ENCODE measurements at regions not wholly inside any gene's neighbourhood (a gene's known extent, or its start where the extent isn't known, plus 50 kb on each side); places are given as distances from the start of the nearest gene placed in this dataset.

DNA sequence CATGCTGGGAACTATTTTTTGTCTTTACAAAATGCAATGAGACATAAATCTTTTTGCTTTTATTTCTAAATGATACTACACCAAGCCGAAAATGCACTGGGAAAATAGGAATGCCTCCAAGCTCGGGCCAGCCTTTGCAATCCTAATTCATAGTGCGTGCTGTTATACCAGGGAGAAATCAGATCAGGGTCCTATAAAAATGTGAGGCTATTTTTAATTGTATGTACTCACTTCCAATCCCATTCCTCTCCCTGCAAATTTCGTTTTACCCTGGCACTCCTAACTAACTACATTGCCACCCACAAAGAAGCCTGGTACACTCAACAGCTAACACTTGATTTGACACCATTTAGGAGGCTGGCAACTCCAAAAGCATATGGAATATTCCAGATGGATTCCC, 350.6 kb upstream of the ZFP64 start:
- WGBS (ENCODE audit: low lambda C conversion rate), result 2% methylated on average over 4 of the region's 4 CpGs
- CTCF ChIA-PET (ENCODE audit: low intra/inter-chr PET ratio, low total read pairs), result no interaction called here
- no peak for FAIRE-seq
- Histone ChIP-seq H3K9ac (ENCODE audit: insufficient read depth, low read depth, low read length) (no peak overlapping the region), H3K4me2 (ENCODE audit: low read depth, low read length) (no peak overlapping the region), H3K9me3 (ENCODE audit: low read length) (peaks cover 30% of the 10 kb centered on the region; the same call in 1 of the 2 replicates), H2AFZ (ENCODE audit: low read length) (no peak overlapping the region), H3K79me2 (ENCODE audit: insufficient read depth, low read length) (no peaks in the 10 kb centered on the region), H4K20me1 (ENCODE audit: insufficient read depth, low read length) (no peaks in the 10 kb centered on the region), H3K4me3 (replicated peaks in 1 of 3; ENCODE audit: insufficient read depth in 1 of 3, low read depth in 2 of 3, low read length in 3 of 3) (no peak overlapping the region), H3K36me3 (replicated peaks in 1 of 2; ENCODE audit: control insufficient read depth in 1 of 2, insufficient read depth in 2 of 2, low read length in 2 of 2) (no peaks in the 10 kb centered on the region), H3K4me1 (ENCODE audit: insufficient read depth, low read length) (no peaks in the 10 kb centered on the region), H3K27me3 (ENCODE audit: control insufficient read depth in 1 of 2, insufficient read depth in 2 of 2, low read length in 2 of 2) (no peaks in the 10 kb centered on the region), H3K27ac (ENCODE audit: extremely low read length, insufficient read depth, low read length) (no peak overlapping the region)
- intact Hi-C loops (cut with micrococcal nuclease; ENCODE audit: unreplicated experiment), result no loop called here
- ATAC-seq, result no peak
- DNase-seq (ENCODE audit: low spot score), result no peak
- no TSS peak for BruUV-seq (replicated peaks)
- in situ Hi-C loops (cut with HindIII; ENCODE audit: extremely low pct_ligation_motif_present, low pct_unique_long_range_greater_than_20kb), result no loop called here
- POLR2A ChIA-PET, result no interaction called here
- TF ChIP-seq KMT2A (CRISPR knock-in tag; IDR thresholded peaks at IDR 0.05), result no peak
- no peak for TF ChIP-seq ARNT (IDR thresholded peaks at IDR 0.05)
- TF ChIP-seq, protein P1, sequence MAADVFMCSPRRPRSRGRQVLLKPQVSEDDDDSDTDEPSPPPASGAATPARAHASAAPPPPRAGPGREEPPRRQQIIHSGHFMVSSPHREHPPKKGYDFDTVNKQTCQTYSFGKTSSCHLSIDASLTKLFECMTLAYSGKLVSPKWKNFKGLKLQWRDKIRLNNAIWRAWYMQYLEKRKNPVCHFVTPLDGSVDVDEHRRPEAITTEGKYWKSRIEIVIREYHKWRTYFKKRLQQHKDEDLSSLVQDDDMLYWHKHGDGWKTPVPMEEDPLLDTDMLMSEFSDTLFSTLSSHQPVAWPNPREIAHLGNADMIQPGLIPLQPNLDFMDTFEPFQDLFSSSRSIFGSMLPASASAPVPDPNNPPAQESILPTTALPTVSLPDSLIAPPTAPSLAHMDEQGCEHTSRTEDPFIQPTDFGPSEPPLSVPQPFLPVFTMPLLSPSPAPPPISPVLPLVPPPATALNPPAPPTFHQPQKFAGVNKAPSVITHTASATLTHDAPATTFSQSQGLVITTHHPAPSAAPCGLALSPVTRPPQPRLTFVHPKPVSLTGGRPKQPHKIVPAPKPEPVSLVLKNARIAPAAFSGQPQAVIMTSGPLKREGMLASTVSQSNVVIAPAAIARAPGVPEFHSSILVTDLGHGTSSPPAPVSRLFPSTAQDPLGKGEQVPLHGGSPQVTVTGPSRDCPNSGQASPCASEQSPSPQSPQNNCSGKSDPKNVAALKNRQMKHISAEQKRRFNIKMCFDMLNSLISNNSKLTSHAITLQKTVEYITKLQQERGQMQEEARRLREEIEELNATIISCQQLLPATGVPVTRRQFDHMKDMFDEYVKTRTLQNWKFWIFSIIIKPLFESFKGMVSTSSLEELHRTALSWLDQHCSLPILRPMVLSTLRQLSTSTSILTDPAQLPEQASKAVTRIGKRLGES (CRISPR knock-in tag; IDR thresholded peaks at IDR 0.05; ENCODE audit: borderline replicate concordance), result no peak
- TF ChIP-seq, protein P2, sequence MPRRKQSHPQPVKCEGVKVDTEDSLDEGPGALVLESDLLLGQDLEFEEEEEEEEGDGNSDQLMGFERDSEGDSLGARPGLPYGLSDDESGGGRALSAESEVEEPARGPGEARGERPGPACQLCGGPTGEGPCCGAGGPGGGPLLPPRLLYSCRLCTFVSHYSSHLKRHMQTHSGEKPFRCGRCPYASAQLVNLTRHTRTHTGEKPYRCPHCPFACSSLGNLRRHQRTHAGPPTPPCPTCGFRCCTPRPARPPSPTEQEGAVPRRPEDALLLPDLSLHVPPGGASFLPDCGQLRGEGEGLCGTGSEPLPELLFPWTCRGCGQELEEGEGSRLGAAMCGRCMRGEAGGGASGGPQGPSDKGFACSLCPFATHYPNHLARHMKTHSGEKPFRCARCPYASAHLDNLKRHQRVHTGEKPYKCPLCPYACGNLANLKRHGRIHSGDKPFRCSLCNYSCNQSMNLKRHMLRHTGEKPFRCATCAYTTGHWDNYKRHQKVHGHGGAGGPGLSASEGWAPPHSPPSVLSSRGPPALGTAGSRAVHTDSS (CRISPR knock-in tag; conservative IDR thresholded peaks at IDR 0.05), result no peak
- no peak for TF ChIP-seq ZNF816 (CRISPR knock-in tag; IDR thresholded peaks at IDR 0.05; ENCODE audit: borderline replicate concordance)
- no peak for TF ChIP-seq HHEX (CRISPR knock-in tag; IDR thresholded peaks at IDR 0.05)
- TF ChIP-seq, protein P3, sequence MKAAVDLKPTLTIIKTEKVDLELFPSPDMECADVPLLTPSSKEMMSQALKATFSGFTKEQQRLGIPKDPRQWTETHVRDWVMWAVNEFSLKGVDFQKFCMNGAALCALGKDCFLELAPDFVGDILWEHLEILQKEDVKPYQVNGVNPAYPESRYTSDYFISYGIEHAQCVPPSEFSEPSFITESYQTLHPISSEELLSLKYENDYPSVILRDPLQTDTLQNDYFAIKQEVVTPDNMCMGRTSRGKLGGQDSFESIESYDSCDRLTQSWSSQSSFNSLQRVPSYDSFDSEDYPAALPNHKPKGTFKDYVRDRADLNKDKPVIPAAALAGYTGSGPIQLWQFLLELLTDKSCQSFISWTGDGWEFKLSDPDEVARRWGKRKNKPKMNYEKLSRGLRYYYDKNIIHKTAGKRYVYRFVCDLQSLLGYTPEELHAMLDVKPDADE (CRISPR knock-in tag; IDR thresholded peaks at IDR 0.05), result no peak
- TF ChIP-seq ZNF274 (CRISPR knock-in tag; IDR thresholded peaks at IDR 0.05), result no peak
- TF ChIP-seq, protein P4, sequence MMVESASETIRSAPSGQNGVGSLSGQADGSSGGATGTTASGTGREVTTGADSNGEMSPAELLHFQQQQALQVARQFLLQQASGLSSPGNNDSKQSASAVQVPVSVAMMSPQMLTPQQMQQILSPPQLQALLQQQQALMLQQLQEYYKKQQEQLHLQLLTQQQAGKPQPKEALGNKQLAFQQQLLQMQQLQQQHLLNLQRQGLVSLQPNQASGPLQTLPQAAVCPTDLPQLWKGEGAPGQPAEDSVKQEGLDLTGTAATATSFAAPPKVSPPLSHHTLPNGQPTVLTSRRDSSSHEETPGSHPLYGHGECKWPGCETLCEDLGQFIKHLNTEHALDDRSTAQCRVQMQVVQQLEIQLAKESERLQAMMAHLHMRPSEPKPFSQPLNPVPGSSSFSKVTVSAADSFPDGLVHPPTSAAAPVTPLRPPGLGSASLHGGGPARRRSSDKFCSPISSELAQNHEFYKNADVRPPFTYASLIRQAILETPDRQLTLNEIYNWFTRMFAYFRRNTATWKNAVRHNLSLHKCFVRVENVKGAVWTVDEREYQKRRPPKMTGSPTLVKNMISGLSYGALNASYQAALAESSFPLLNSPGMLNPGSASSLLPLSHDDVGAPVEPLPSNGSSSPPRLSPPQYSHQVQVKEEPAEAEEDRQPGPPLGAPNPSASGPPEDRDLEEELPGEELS (CRISPR knock-in tag; IDR thresholded peaks at IDR 0.05), result no peak
- TF ChIP-seq, protein P5, sequence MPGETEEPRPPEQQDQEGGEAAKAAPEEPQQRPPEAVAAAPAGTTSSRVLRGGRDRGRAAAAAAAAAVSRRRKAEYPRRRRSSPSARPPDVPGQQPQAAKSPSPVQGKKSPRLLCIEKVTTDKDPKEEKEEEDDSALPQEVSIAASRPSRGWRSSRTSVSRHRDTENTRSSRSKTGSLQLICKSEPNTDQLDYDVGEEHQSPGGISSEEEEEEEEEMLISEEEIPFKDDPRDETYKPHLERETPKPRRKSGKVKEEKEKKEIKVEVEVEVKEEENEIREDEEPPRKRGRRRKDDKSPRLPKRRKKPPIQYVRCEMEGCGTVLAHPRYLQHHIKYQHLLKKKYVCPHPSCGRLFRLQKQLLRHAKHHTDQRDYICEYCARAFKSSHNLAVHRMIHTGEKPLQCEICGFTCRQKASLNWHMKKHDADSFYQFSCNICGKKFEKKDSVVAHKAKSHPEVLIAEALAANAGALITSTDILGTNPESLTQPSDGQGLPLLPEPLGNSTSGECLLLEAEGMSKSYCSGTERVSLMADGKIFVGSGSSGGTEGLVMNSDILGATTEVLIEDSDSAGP (CRISPR knock-in tag; IDR thresholded peaks at IDR 0.05; ENCODE audit: borderline replicate concordance), result no peak
- TF ChIP-seq ZNF558 (CRISPR knock-in tag; IDR thresholded peaks at IDR 0.05; ENCODE audit: borderline replicate concordance), result no peak
- no peak for TF ChIP-seq CHD4 (IDR thresholded peaks at IDR 0.05; ENCODE audit: borderline replicate concordance, low read length)
- TF ChIP-seq ZNF790 (CRISPR knock-in tag; IDR thresholded peaks at IDR 0.05; ENCODE audit: borderline replicate concordance), result no peak
- TF ChIP-seq ZNF737 (CRISPR knock-in tag; IDR thresholded peaks at IDR 0.05; ENCODE audit: borderline replicate concordance), result no peak
- TF ChIP-seq, protein P6, sequence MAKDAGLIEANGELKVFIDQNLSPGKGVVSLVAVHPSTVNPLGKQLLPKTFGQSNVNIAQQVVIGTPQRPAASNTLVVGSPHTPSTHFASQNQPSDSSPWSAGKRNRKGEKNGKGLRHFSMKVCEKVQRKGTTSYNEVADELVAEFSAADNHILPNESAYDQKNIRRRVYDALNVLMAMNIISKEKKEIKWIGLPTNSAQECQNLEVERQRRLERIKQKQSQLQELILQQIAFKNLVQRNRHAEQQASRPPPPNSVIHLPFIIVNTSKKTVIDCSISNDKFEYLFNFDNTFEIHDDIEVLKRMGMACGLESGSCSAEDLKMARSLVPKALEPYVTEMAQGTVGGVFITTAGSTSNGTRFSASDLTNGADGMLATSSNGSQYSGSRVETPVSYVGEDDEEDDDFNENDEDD (CRISPR knock-in tag; IDR thresholded peaks at IDR 0.05; ENCODE audit: borderline replicate concordance), result no peak
